ENCODE measurements at regions not wholly inside any gene's neighbourhood (a gene's known extent, or its start where the extent isn't known, plus 50 kb on each side); places are given as distances from the start of the nearest gene placed in this dataset.
"Not testable (repeated sequence)": the region's sequence is repeated elsewhere in the genome, so short reads cannot be mapped to it uniquely, and the experiment has no call there.

- no peak for DNase-seq
Measured at GRCh38 chr1:148354913-148355308, 128.2 kb downstream of the PPIAL4G start.

- DNase-seq = no peak
Measured at GRCh38 chr1:148354284-148354912, 128.7 kb downstream of the PPIAL4G start.

GRCh38 chr1:148353461-148354283 lies 129.4 kb downstream of the PPIAL4G start:
- DNase-seq = no peak

GRCh38 chr1:148352470-148353053 lies 130.5 kb downstream of the PPIAL4G start:
- DNase-seq = no peak

- no peak for DNase-seq
Measured at GRCh38 chr1:148347781-148348180, 135.3 kb downstream of the PPIAL4G start.

GRCh38 chr1:148345659-148346151 lies 137.4 kb downstream of the PPIAL4G start:
- DNase-seq = peak; percentile 30 to 68

- DNase-seq = not testable (repeated sequence)
Measured at GRCh38 chr1:148344651-148345050, 138.5 kb downstream of the PPIAL4G start.

GRCh38 chr1:148341729-148342128 lies 141.4 kb downstream of the PPIAL4G start:
- not testable (repeated sequence) for DNase-seq

- DNase-seq = not testable (repeated sequence)
Measured at GRCh38 chr1:148336121-148336918, 146.8 kb downstream of the PPIAL4G start.

GRCh38 chr1:148334339-148335130 lies 148.6 kb downstream of the PPIAL4G start:
- DNase-seq = peak; percentile 98 to 99

- peak in 1 of 2 experiments; percentile 92 for DNase-seq
Measured at GRCh38 chr1:148333875-148334338, 149.2 kb downstream of the PPIAL4G start.

- DNase-seq = no peak
Measured at GRCh38 chr1:148328884-148329283, 154.2 kb downstream of the PPIAL4G start.

GRCh38 chr1:148325031-148325430 lies 158.1 kb downstream of the PPIAL4G start:
- not testable (repeated sequence) for DNase-seq

GRCh38 chr1:148324465-148324864 lies 158.6 kb downstream of the PPIAL4G start:
- not testable (repeated sequence) for DNase-seq

- not testable (repeated sequence) for DNase-seq
Measured at GRCh38 chr1:148320079-148320478, 163.0 kb downstream of the PPIAL4G start.

GRCh38 chr1:148318904-148319242 lies 164.2 kb downstream of the PPIAL4G start:
- no peak for DNase-seq

- DNase-seq = no peak
Measured at GRCh38 chr1:148318123-148318903, 164.8 kb downstream of the PPIAL4G start.

- no peak for DNase-seq
Measured at GRCh38 chr1:148317288-148317985, 165.4 kb upstream of the NBPF11 start.

GRCh38 chr1:148315071-148315811 lies 163.2 kb upstream of the NBPF11 start:
- DNase-seq = no peak

GRCh38 chr1:148310807-148311206 lies 158.7 kb upstream of the NBPF11 start:
- no peak for DNase-seq
